GM19395 (cell line): ENCODE measurements at regions not wholly inside any gene's neighbourhood (a gene's known extent, or its start where the extent isn't known, plus 50 kb on each side); places are given as distances from the start of the nearest gene placed in this dataset.

Source experiments
- ATAC-seq: cut with Tn5 transposase; IDR thresholded peaks from one replicate; pipeline ENCODE4 v1.9.1; 2021; ENCODE audit warnings: mild to moderate bottlenecking, moderate library complexity; ENCODE audit not compliant: unreplicated experiment

DNA sequence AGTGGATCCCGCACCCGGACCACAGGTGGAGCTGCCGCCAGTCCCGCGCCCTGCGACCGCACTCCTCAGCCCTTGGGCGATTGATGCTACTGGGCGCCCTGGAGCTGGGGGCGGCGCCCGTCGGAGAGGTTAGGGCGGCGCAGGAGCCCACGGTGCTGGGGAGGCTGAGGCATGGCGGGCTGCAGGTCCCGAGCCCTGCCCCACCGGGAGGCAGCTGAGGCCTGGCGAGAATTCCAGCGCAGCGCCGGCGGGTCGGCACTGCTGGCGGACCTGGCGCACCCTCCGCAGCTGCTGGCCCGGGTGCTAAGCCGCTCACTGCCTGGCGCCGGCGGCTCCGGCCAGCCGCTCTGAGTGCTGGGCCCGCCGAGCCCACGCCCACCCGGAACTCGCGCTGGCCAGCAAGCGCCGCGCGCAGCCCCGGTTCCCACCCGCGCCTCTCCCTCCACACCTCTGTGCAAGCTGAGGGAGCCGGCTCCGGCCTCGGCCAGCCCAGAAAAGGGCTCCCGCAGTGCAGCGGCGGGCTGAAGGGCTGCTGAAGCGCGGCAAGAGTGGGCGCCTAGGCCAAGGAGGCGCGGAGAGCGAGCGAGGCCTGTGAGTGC is 1256.5 kb downstream of the STIM2 start:
- no peak for ATAC-seq

DNA sequence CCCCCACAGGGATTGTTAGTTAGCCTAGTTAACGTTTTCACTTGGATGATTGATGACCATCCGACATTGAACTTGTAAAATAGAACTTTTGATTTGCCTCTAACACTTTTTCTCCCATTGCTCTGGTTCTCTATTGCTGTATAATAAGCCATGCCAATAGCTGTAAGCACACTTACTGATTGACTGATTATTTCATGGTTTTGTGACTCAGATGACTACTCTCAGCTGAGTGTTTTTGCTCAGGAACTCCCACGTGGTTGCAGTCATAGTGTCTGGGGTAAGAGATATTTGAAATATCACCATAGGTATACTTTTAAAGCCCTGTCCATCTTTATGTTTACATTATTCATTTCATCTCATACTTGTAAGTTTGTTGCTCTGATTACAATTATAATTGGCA is 1285.5 kb downstream of the STIM2 start:
- no peak for ATAC-seq

DNA sequence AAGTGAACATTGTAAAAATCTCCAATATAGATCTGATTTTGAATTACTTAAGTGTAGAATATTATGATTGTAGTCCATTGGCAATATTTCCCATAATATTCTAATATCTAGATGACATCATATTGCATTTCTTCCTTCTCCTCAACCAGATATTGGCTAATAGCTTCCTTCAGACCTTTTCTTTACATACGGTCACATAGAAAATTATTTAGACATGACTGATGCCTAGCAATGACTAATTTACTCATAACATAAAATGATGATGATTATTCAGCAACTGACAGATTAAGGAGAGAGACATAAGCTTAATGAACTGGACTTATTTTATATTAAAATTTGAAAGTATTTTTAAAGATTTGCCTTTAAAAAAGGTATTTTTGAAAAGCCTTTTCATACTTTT is 1287.6 kb downstream of the STIM2 start:
- no peak for ATAC-seq

DNA sequence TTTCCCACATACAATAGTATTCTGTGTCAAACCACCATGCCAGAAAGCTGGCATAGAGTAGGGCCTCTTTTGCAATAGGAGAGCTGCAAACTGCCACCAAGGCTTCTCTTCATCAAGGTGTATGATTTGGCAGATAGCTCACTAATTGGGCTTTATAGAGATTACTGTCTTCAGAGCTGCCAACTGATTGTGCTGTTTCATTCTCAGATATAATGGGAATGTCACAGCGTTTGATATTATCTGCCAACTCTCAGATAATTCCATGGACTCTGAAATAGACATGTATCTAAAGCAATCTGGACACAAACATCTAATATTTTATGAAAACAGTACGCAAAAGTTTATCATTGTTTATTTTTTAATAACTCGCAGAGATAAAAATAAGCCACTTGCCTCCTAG is 1289.1 kb downstream of the STIM2 start:
- no peak for ATAC-seq

DNA sequence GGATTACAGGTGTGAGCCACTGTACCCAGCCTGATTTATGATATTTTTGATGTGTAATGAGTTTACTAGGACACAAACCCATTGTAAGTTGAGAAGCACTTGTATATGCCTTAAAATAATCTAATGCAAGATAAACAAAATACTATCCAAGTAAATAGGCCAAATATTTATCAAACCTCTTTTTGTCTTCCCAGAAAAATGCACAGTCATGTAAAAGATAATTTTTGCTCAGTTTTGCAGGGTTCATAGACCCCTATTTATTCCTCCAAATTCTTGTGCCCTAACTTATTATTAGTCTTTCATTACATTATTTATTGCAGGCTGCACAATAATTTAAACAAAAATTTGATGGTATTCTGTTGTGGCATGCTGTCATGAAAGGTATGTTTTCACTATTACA is 1290.7 kb downstream of the STIM2 start:
- no peak for ATAC-seq

DNA sequence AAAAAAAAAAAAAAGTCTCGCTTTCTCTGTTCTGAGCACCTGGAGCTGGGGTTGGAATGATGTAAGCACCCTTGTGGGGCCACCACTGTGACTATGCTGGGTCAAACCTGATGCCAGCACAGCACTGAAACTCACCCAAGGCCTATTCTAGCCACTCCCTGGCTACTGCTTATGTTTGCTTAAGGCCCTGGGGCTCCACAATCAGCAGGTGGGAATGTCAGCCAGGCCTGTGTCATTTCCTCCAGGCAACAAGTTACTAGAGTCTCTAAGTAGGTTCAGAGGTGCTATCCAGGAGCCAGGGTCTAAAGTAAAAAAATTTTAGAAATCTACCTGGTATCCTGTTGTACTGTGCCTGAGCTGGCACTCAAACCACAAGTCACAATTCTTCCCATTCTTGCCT is 1306.8 kb downstream of the STIM2 start:
- no peak for ATAC-seq

DNA sequence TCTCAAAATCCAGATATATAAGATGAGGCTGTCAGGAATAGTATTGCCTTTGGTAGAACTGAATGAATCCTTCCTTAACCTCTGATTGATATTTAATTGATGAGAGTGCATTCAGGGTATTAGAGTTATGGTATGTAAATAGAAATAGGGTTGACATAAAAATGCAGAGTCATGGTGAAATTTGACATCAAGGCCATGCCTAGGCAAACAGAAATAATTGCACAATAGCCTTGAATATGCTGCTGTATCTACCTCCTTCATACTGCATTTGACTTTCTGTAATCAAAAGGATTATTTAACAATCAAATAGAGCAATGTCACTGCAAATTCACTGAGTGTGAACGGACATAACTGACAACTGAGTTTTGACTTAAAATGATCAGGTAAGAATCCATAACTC is 1316.3 kb downstream of the STIM2 start:
- ATAC-seq, result no peak

DNA sequence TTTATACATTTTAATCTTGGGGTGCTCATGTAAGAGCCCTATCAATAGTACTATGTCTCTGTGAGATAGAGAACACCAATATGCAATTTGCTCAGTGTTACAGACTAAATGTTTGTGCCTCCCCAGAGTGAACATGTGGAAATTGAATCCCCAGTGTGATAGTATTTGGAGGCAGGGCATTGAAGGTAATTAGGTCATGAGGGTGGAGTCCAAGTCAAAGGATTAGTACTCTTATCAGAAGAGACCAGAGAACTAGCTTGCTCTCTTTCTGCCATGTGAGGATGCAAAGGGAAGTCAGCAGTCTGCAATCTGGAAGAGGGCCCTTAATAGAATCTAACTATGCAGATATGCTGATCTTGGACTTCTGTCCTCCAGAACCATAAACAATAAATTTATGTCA is 1317.0 kb downstream of the STIM2 start:
- no peak for ATAC-seq

DNA sequence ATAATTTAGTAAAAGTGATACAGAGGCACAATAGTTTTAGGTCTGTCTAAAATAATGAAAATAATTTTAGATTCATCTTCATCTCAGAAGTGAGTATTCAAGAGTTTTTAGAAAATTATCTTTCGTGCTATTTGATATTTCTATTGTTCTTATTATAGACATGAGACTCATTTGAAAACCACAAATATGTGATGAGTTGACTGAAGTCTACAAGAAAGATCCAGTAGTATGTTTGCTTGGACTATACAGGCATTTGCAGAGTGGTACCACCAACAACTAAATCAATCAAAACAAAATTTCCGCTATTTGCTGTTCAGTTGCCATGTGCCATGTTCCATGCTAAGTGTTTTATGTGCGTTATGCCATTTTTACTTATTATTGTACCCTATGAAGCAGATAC is 1318.5 kb downstream of the STIM2 start:
- ATAC-seq, result no peak

DNA sequence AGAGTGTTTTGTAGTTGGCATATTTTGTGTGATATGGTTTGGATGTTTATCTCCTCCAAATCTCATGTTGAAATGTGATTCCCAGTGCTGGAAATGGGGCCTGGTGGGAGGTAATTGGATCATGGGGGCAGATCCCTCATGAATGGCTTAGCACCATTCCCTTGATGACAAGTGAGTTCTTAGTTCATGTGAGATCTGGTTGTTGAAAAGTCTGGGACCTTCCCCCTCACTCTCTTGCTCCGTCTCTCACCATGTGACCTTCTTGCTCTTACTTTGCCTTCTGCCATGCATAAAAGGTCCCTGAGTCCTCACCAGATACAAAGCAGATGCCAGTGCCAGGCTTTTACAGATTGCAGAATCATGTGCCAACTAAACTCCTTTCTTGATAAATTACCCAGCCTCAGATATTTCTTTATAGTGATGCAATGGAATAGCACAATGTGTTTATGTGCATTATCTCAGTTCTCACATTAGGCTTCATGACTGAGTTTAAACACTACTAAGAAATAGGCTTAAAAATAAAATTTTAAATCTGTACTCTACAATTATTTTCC is 1348.8 kb downstream of the STIM2 start:
- no peak for ATAC-seq

DNA sequence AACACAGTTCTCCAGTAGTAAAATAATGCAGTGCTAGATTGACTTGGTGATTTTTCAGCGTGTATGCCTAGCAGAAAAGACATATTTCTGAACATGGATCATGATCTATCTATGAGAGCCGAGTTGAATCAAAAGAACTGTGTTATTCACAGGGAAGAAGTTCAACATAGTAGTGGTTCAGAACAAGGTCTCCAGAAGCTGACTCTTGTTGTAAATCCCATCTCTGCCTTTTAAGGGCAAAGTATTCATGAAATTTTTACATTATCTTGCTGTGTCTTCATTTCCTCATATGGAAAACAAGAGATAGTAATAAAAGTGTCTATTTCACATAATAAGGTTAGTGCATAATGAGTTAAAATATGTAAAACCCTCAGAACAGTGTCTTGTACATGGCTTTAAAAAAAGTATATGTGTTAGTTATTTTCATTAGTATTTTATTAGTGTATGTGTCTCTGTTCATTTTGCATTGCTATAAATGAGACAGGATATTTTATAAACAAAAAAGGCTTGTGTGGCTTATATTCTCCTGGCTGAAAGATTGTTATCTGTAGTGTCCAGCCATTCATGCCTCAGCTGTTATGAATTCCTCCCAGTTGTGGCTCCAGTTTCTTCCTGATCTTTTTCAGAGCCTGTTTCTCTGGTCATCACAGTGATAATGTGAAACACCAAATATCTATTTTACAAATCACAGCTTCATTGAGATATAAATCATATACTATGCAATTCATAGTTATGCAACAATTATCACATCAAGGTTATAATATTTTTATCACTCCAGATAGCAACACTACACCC is 1351.2 kb downstream of the STIM2 start:
- ATAC-seq, result no peak

DNA sequence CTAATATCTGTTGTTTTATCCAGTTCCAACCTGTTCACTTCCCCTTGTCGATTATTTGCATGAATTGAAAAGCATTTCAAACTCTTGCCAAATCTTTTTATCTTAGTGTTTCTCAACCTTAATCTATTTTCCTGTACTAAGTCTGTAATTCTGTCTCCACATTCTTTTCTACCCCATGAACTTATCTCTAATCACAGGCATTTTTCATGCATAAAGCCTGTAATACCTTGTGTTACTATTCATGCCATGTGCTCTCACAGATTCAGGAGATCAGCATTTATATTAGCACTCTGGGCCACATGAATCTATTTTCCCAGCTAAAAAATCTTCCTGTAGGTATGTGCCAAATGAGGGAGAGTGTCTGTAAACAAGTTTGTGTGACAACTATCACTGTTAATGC is 1360.9 kb downstream of the STIM2 start:
- ATAC-seq, result no peak

DNA sequence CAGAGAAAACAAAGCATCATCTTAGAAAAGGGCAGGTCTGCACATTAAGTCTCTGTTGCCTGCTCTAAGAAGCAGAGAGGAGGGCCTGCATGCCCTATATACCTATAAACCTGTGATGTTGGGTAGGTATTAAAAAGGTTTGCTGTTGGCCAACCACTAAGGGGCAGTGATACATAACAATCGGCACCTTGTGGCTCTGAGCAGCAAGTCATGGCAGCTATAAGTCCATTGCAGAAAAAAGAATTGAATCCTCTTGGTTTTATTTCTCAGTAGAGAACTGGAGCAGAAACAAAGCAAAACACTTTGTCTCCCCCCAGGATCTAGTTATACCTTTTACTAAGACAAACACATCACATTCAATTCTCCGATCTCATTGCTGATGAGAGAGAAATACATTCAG is 1364.4 kb downstream of the STIM2 start:
- ATAC-seq, result no peak

DNA sequence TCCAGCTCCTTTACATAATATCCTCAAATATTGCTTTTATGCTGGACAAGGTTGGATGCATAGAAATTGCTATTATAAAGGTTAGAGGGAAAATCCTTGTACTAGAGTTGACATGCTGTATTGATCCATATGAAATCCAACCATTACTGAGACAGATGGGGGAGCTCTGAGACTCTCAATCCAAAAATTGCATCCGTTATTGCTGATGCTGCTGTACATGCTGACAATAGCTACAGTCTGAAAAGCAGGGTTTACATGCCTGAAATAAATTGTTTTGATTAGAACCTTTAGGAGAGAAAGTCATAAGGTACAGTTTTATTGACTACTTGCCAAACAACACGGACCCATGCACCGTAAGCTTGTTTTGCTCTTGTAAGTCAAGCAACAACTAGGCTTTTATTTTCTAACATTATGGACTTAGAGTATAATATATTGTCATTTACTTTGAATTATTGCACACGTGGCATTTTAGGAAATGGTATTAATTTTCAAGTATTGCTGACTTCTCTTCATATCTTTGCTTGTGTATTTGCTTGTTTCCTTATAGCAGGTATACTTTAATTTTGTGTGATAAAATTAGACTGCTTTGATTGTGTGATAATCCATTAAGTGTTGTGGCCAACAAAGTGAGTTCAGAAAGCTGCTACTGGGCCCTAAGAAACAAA is 1365.2 kb downstream of the STIM2 start:
- ATAC-seq, result no peak

DNA sequence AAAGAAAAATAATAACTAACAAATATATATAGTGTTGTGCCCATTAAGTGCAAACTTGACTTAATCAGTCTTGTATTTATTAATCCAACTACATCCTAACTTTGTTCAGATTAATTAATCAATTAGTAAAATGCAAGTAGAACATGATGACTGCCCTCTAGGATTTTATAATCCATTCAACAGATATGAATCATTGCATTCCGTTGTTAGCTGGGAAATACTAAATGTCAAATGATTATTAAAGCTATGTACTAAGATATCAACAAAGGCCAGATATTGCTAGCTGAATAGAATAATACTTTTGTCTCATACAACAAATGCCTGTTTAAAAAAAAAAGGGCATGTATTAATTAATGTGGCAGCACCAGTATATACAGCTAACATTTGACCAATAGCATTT is 1366.3 kb downstream of the STIM2 start:
- ATAC-seq, result no peak

DNA sequence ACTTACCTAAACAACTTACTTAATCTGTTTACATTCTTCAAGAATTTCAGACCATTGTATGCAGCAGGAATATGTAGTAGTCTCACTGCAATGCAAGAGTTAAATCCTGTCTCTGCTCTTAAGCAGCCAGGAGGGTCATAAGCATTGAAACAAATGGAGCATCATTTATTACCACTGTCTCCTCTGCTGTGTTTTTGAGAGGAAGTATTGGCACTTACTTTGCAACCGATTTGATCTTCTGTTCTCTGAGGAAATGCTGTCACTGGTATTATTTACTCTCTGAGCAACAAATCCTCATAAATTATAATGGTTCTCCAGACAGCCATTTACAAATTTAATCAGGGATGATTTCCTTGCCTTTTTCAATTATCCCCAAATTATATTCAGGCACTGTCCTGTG is 1367.1 kb downstream of the STIM2 start:
- ATAC-seq, result no peak

DNA sequence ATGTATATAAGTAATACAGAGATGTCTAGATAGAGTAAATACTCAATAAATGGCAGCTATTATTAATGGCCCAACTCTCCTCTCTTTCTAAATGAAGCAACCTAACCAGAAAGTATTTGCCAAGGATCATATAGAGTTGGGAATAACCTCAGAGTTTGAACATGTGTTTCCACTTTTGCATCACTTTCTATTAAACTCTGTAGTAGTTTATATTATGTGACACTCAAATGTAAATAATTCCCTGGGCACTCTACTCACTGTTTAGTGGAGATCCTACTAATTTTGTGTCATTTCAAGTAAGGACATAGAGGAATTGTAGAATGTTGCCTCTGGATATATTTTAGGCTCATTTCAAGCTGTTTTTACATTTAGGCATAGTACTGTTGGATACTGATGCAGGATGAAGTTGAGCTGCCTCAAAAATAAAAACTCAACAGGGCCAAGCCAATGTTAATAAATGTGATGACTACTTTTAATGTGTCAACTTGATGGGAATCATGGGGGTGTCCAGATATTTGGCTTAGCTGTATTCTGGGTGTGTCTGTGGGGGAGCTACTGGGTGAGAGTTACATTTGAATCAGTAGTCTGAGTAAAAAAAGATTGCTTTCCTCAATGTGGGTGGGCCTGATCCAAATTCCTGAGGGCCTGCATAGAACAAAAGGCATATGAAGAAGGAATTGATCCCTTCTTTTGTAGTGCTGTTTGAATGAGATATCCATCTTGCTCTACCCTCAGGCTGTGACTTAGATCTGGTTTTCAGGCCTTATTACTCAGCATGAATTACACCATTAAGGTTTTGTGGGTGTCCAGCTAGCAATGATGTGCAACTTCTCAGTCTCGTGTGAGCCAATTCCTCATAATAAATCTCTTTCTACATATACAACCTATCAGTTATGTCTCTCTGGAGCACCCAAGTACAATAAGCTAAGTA is 1368.2 kb downstream of the STIM2 start:
- ATAC-seq, result no peak

DNA sequence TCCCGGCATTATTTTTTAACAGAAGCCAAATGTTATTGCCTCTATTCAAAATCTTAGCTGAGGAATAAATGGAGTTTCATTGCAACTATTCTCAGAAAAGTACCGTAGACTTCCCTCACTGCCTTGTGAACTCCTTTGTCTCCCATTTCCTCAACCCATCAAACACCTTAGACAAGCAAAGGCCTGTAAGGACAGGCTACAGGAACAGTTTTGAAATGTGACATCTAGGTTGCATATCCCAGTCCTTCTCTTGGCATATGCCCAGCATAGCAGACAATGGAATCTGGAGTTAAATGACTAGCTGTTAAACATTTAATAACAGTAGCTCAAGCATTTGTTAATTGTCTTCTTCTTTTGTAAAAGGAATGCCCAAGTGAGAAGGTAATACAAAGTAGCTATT is 1371.7 kb downstream of the STIM2 start:
- ATAC-seq, result no peak

DNA sequence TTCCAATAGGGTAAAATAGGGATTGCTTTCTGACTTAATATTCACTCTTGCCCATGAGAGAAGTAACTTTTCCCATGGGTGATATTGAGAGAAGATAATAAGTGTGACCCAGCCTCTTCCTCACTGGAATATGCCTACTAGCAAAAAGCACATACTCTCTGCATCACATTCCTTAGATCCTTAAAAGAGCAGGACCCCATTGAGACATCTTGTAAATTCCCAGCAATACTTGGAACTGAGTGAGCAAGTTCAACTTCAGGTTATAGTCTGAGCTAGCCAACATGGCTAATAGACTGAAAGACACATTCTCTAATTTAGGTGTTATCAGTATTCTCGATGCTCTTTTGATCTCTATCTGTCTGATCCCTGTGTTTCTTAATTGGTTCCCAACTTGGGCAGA is 1372.3 kb downstream of the STIM2 start:
- ATAC-seq, result no peak

DNA sequence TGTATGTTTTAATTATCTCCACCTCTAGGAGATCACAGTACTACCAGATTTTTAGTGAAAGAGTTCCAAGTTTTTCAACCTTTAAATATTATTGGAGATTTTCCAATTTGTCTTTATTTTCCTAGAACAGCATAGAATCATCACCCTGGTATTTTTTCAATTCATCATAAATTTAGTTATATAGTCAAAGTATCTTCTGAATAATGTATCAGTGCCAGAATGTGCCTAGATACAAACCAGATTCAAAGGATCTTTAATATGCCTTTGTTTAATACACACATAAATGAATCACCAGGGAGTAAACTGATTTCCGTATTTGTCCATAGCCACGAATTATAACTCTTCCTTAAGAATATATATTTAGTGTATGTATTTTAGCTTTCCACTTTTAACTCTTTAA is 1373.1 kb downstream of the STIM2 start:
- no peak for ATAC-seq

DNA sequence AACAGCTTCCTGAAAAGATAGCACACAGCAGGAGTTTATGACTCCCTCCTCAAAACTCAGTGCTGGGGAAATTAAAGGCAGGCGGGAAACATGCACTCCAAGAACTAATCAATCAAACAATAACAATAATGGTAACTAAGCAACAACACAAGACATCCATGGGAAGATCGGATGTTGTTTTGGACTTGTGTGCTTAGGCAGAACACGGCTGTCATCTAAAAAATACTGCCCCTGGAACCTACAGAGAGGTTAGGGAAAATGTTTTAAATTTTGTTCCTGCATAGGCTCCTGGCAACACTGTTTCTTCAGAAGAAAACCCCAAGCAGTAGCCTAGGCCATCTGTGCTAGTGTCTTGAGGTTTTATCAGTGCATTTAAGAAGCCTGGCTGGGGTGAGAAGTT is 1378.2 kb downstream of the STIM2 start:
- no peak for ATAC-seq
